Activated CD8-positive, alpha-beta memory T cell treated with anti-CD3 and anti-CD28 coated beads, Interleukin-2, amount 50 U/mL, for 4 hours (primary cell): ENCODE measurements at regions not wholly inside any gene's neighbourhood (a gene's known extent, or its start where the extent isn't known, plus 50 kb on each side); places are given as distances from the start of the nearest gene placed in this dataset.
"Not testable (repeated sequence)": the region's sequence is repeated elsewhere in the genome, so short reads cannot be mapped to it uniquely, and the experiment has no call there.

Experiments
- DNase-seq: peaks from one replicate; pipeline ENCODE4 v3.0.0-alpha.2; 2020

GRCh38 chr11:116666673-116667249, 106.0 kb downstream of the BUD13 start:
- not testable (repeated sequence) for DNase-seq

DNA sequence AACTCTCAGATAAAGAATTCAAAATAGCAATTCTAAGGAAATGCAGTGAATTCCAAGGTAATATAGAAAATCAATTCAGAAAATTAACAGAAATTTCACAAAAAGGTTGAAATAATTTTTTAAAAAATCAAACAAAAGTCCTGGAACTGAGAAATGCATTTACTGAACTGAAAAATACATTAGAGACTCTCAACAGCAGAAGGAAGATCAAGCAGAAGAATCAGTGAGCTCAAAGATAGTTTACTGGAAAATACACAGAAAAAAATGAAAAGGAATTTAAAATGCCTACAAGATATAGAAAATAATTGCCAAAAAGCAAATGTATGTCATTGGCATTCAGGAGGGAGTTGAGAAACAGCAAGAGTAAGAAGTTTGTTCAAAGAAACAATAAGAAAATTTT, 107.3 kb downstream of the BUD13 start:
- no peak for DNase-seq

DNA sequence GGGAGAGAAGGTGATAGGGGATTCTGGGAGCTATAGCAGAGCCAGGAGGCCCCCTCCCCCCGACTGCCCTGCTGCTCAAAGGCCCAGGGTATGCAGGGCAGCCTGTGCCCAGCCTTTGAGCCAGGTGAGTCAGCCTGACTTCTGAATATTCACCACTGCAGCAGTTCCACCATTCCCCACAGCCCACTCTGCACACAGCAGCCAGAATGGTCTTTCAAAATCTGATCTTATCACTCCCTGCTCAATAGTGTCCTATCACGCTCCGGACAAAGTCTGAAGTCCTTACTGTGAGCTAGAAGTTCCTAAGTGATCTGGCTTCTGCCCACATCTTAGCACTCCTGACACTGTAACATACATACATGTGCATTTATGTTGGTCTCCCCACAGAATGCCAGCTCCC, 111.7 kb downstream of the BUD13 start:
- no peak for DNase-seq

DNA sequence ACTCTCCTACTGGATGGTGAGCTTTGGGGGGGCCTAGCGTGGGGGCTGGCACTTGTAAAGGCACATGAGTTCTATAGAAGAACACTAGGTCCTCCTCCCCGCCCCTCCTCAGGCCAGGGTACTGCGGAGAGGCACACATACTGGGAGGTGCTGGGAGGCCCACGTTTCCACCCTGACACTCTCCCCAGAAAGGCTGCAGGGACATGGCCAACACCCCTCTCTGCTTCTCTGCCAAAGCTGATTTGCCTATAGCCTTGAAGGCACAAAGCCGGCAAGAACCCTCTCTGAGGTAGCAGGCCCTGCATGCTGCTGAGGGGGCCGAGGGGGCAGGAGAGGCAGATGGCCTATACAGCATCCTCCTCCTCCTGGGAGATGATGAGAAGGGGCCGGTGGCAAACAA, 112.8 kb downstream of the BUD13 start:
- DNase-seq: no peak

DNA sequence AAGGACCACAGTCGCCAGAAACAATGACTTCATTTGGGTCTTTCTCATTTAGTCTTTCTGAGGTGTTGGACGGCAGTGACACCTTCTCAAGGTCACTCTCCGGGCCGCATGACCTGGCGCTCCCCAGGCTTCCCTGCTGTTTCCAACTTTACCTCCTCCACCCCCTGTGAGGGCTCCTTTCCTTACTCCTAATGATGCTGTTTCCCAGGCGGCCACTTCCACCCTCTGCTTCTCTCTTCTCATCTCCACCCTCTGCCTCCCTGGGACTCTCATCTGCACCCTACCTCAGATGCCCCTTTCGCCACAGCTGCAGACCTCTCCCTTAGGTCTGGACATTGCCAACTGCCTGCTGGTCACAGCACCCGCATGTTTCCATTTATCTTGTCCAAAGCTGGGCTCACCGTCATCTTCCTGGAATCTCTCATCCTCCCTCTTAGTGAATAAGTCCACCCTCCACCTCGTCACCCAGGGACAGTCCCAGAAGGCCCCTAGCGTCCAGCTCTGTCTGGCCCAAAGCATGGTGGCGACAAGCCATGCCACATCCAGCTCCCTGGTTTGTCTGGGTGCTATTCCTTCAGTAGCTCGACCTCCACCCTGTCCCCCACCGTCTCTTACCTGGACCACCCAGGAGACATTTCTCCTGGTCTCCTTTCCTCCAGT, 113.8 kb downstream of the BUD13 start:
- no peak for DNase-seq

DNA sequence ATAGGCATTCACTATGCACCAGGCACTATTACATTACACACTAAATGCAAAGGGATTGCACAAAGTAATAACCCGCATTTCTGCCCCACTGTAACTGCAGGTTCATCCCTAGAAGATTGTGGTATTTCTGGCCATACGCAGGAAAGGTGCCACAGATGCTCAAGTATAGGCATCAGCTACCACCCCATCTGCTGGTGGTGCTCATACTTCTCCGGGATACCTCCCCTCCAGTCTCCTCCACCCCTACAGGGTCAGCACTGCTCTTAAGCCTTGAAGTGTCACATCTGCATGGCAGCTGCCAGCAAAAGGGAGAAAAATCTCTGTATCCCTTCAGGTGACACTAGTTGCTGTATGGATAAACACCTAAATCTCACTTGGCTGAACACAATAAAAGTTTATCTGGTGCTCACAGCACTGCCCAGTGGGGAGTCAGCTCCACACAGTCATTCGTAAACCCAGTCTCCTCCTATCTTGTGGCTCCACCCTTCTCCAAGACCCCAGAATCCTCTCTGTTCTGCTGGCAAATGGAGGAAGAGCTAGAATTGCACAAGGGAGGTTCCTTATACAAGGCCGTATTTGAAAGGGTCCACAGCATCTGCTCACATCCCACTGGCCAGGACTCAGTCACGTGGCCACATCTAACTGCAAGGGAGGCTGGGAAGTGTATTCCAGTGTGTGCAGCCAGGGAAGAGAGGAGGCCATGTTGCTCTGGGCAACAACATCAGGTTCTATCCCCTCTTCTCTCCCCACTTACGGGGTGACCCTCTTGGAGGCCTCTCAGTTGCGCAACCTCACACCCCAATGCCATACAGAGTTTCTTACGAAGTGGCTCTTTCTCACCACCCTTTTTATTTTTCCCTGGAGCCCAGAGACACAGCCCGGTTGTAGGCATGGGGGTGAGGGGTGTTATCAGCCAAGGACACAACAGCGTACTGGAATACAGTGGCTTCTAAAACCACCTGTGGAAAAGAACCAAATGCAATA, 114.7 kb downstream of the BUD13 start:
- DNase-seq: no peak

DNA sequence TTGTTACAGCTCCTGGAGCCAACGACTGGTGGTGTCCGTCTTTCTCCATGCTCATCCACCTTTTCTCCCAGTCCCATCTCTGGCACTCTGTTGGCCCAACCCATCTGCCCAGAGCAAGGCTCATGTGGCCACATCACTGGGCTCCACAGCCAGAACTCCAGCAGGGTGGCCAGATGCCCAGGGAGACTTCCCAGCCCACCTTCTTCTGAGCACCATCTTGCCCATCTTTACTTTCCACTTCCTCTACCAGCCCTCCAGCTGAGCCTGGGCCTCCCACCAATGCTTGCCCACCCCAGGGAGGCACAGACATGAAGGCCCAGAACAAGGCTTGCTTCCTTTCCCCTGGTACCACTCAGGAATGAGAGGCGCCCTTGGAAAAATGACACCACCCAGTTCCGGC, 116.8 kb downstream of the BUD13 start:
- no peak for DNase-seq

DNA sequence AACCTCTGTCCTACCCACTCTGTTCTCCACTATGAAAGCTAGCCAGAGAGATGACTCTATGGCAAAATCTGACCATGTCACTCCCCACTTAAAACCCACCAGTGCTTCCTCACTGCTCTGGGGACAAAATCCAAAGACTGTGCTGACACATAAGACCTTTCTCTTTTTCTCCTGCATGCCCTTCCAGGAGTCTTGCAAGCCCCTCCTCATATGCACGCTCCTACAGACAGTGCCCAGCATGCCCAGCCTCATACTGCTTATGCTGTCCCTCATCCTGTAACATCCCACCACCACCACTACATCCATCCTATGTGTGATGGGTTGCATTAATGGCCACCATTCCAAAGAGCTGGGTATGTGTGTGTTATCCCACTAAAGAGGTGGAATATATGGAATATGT, 118.3 kb downstream of the BUD13 start:
- DNase-seq: no peak

GRCh38 chr11:116653206-116653605, 119.6 kb downstream of the BUD13 start:
- DNase-seq: no peak

GRCh38 chr11:116651737-116652237, 121.0 kb downstream of the BUD13 start:
- no peak for DNase-seq

DNA sequence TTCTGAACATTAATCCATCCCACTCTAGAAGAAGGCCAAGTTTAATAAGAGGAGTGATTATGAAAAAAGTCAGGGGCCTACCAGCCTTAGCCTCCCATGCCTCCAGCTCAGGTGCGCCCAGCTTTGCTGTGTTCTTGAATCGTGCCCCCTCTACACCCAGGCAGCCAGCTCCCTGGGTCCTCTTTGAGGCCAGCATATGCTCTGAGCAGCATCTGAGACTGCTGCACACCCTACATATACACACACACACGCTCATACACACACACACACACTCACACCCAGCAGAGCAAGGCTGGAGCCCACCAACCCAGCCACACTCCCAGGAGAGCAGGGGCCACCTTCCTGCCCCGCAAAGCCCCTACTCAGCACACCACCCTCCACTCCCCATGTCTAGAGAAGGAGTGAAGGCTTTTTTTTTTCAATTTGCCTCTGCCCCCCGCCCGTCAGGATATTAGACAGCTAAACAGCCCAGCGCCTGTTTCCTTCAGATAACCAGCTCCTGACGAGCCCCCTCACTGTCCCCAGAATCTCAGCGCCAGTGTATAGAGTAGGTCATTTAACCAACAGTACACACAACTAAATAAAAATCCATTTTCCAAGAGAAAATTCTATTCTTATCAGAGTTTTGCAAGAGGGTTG, 121.6 kb downstream of the BUD13 start:
- no peak for DNase-seq

DNA sequence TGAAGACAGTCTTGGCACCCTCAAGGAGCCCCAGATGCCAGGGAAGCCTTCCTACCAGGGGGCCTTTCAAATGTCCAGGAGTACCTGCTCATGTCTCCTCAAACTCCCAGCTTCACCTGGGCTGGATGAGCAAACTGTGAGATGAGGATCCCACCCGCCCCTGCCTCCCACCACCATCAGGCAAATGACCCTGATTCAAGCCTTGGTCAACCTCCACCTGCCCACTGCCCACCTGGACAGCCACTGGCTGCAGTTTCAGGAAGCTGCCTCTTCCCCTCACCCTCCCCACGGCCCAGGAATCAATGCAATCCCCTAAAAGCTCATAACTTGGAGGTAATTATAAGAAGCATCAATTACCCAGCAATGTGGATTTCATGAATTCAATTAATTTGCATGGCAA, 122.7 kb downstream of the BUD13 start:
- no peak for DNase-seq

DNA sequence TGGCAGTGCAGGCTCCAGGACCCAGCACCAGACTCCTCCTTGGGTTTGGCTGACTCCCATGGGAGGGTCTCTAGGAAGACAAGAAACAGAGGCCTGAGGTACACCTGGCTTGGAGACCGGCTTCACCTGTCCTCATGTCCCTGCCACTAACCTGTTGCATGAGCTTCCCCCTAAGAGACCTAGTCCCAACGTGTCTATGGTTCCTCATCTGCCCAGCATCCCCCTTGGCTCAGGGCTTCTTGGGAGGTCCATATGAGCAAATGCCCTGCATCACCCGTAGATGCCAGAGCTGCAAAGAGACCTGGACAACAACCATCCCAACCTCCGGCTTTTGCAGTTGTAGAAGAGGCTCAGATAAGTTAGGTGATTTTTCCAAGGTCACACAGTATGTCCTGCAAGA, 123.5 kb downstream of the BUD13 start:
- DNase-seq: no peak

- no peak for DNase-seq
These were observed 124.3 kb downstream of the BUD13 start for GRCh38 chr11:116648247-116649174.

DNA sequence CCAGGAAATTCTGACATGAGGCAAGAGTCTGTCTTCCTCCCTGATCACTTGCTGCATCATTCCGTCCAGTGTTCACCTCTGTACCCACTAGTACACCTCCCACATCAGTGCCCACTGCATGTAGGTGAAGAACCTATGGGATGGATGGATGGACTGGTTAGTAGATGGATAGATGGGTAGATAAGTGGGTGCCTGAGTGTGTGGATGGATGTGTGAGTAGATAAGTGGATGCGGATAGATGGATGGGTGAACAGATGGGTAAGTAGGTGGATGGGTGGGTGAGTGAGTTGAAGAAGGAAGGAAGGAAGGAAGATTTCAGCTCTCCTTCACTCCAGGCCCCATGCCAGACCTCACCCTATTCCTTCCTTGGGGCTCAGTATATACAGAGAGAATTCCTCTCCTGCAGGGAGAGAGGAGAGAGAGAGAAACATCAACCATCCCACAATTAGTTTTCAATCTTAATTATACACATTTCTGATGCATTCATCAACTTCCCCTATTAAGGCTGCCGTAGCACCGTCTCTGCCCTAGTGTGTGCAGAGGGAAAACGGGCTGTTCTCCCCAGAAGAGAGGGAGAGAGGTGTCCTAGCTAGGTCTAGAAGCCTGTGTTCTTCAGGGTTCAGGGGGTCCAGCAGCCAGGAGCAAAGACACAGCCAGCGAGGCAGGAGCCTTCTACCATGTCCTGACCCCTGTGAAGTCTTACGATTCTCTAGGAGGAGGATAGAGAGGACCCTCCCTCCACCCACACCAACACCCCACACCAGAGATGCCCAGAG, 125.3 kb downstream of the BUD13 start:
- no peak for DNase-seq

DNA sequence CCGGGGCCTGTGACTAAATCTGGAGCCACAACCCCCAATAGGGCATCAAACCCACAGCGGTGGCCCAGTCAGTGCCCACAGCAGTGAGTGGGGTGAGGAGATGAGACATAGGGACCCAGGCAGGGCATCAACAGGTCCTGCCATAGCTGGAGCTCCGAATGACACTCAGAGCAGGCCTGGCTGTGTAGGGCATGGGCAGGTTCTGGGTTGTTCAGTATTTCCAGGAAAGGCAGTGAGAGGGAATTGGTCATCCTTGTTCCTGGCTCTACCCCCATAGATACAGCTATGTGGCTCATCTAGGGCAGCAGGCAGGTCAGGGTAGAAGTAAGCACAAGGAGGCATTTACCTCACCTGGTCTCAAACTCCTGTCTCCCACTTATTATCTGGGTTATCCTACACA, 126.6 kb downstream of the BUD13 start:
- no peak for DNase-seq

DNA sequence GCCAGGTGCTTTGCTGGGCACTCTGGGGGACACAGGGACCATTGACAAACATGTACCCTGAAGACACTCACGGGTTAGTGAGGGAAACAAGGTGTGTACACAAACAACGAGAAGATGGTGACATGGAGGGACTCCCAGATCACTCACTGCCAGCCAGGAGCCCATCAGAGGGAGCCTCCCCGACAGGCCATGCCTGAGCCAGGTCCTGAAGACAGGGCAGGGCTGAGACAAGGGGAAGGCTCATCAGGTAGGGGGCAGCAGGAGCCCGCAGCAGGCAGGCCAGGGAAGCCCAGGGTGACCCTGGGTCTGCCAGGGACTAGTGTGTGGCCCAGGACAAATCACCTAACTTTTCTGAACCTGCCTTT, 127.9 kb downstream of the BUD13 start:
- no peak for DNase-seq

DNA sequence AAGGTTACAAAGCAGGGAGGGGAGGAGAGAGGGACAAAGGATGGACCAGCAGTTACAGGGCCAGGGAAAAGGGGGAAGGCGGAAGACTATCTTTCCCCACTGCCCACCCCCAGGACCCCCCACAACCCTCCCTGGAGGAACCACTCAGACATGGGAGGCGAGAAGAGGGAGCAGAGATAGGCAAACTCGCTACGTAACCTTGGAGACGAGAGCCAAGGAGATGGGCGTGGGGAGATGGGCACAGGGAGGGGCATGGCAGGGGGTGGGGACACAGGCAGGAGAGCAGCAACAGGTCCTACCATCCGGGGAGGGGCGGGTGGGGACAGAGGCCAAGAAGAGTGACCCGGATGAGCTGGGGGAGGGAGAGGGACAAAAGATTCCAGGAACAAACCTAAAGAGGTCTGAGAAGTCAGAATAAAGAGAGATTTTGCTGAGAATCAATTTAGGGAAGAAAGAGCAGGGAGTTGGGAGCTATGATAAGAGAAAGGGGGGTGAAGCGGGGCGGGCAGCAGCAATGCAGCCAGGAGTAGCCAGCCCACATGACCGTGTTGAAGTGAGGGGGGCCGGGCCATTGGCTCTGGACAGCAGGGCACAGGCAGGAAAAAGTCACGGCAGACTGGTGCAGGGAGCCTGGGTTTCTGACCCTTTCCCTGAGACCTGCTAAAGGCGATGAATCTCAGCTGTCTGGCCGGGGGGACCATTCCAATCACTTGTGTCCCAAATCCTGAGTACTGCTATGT, 128.4 kb downstream of the BUD13 start:
- no peak for DNase-seq

DNA sequence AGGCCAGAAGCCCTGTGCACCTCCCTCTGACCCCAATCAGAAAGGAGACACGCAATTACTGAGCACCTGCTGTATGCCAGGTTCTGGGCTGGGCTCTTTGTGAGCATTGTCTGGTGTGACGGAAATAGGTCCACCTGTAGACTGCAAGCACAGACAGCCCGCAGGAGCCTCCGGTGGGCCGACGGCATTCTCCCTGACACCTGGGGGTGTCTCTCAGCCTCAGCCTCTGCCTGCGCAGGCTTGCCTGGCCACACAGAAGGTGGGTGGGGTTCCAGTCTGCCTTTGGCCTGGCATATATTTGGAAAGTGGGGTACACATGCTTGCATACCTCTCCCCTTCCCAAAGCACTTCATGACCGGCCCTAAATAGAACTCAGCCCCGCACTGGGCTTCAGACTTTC, 129.3 kb downstream of the BUD13 start:
- DNase-seq: no peak

DNA sequence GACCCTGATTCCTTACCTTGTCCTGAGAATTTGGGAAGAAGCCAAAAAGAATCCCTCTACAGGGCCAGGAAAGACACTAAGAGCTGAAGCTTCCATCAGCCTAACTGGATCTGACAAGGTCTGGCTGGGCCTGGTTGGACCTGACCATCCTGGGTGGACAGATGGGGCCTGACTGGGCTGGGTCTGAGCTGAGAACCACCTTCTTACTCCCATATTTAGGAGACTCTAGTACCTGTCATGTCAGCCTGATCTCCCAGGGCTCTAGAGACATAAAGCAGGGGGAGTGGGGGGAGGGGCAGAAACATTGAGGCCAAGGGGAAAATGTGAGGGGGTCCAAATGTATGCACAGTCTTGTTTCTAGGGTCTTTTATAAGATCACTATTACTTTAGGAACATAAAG, 129.9 kb downstream of the BUD13 start:
- DNase-seq: no peak

DNA sequence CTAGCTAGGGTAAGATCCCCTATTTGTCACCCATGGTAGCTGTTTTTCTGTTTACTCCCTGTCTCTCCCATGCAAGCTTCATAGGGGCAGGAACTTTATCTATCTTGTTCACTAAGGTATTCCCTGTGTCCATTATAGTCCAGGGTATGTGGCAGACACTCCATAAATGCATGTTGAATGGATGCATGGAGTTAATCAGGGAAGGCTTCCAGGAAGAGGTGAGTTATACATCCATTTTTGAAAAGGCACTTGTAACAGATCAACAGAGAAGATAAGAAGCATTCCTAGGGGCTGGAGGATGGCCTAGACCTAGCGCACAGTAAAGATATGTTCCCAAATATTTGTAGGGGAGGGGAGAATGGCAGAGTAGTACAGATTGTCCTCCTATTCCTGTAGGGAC, 130.3 kb downstream of the BUD13 start:
- no peak for DNase-seq
